ENCODE measurements at regions not wholly inside any gene's neighbourhood (a gene's known extent, or its start where the extent isn't known, plus 50 kb on each side); places are given as distances from the start of the nearest gene placed in this dataset.

GRCh38 chr1:4596486-4596885, 57.9 kb upstream of the AJAP1 start:
- FAIRE-seq (no peak), DNase-seq (ENCODE audit: low read depth) (no peak)
- Mint-ChIP-seq H3K27ac (ENCODE audit: unreplicated experiment) (no peak overlapping the region), H3K27me3 (ENCODE audit: low read depth, unreplicated experiment) (peaks cover 29% of the 10 kb centered on the region), H3K4me3 (ENCODE audit: unreplicated experiment) (no peak overlapping the region), H3K9me3 (ENCODE audit: unreplicated experiment) (no peaks in the 10 kb centered on the region), H3K36me3 (ENCODE audit: low read depth, unreplicated experiment) (no peaks in the 10 kb centered on the region), H3K4me1 (ENCODE audit: low read depth, unreplicated experiment) (no peaks in the 10 kb centered on the region)
- H3K36me3 ChIP-seq (ENCODE audit: insufficient read depth, low read length) = no peaks in the 10 kb centered on the region
- no peaks in the 10 kb centered on the region for H3K27me3 ChIP-seq (ENCODE audit: insufficient read depth, low read length)
- H3K4me1 ChIP-seq (ENCODE audit: insufficient read depth, low read length) = no peaks in the 10 kb centered on the region
- no peak overlapping the region for H3K27ac ChIP-seq (ENCODE audit: low read depth, low read length)
- TF ChIP-seq EZH2 (IDR thresholded peaks at IDR 0.05; ENCODE audit: insufficient read depth, low read length) (no peak), CTCF (IDR thresholded peaks at IDR 0.05; ENCODE audit: insufficient read depth, low read depth, low read length) (no peak)
- no peak overlapping the region for H3K4me2 ChIP-seq (ENCODE audit: low read length)
- peaks cover 5% of the 10 kb centered on the region for H3K9me3 ChIP-seq (ENCODE audit: insufficient read depth, low read depth, low read length)
- H3K79me2 ChIP-seq (ENCODE audit: insufficient read depth, low read length) = no peaks in the 10 kb centered on the region
- no peaks in the 10 kb centered on the region for H4K20me1 ChIP-seq (ENCODE audit: insufficient read depth, low read length)
- no peak overlapping the region for H2AFZ ChIP-seq (ENCODE audit: low read depth, low read length)
- H3K4me3 ChIP-seq (ENCODE audit: insufficient read depth, low read depth, low read length) = no peak overlapping the region
- H3K9ac ChIP-seq (ENCODE audit: low read length) = no peak overlapping the region

GRCh38 chr1:4597020-4597419, 57.4 kb upstream of the AJAP1 start:
- no peaks in the 10 kb centered on the region for H3K4me1 ChIP-seq (ENCODE audit: insufficient read depth, low read length)
- no peak overlapping the region for H3K27ac Mint-ChIP-seq (ENCODE audit: unreplicated experiment)
- peaks cover 5% of the 10 kb centered on the region for H3K9me3 ChIP-seq (ENCODE audit: insufficient read depth, low read depth, low read length)
- no peak for FAIRE-seq
- no peaks in the 10 kb centered on the region for H3K79me2 ChIP-seq (ENCODE audit: insufficient read depth, low read length)
- H3K9me3 Mint-ChIP-seq (ENCODE audit: unreplicated experiment) = no peaks in the 10 kb centered on the region
- no peaks in the 10 kb centered on the region for H3K4me1 Mint-ChIP-seq (ENCODE audit: low read depth, unreplicated experiment)
- H3K27me3 Mint-ChIP-seq (ENCODE audit: low read depth, unreplicated experiment) = peaks cover 29% of the 10 kb centered on the region
- H3K27ac ChIP-seq (ENCODE audit: low read depth, low read length) = no peak overlapping the region
- H3K9ac ChIP-seq (ENCODE audit: low read length) = no peak overlapping the region
- H2AFZ ChIP-seq (ENCODE audit: low read depth, low read length) = no peak overlapping the region
- TF ChIP-seq EZH2 (IDR thresholded peaks at IDR 0.05; ENCODE audit: insufficient read depth, low read length) (no peak), CTCF (IDR thresholded peaks at IDR 0.05; ENCODE audit: insufficient read depth, low read depth, low read length) (no peak)
- no peak overlapping the region for H3K4me3 ChIP-seq (ENCODE audit: insufficient read depth, low read depth, low read length)
- H3K4me3 Mint-ChIP-seq (ENCODE audit: unreplicated experiment) = no peak overlapping the region
- H3K36me3 ChIP-seq (ENCODE audit: insufficient read depth, low read length) = no peaks in the 10 kb centered on the region
- no peak for DNase-seq (ENCODE audit: low read depth)
- H3K27me3 ChIP-seq (ENCODE audit: insufficient read depth, low read length) = no peaks in the 10 kb centered on the region
- no peak overlapping the region for H3K4me2 ChIP-seq (ENCODE audit: low read length)
- H3K36me3 Mint-ChIP-seq (ENCODE audit: low read depth, unreplicated experiment) = no peaks in the 10 kb centered on the region
- H4K20me1 ChIP-seq (ENCODE audit: insufficient read depth, low read length) = no peaks in the 10 kb centered on the region

GRCh38 chr1:4598561-4598960, 55.8 kb upstream of the AJAP1 start:
- Histone ChIP-seq H3K9ac (ENCODE audit: low read length) (no peak overlapping the region), H3K4me1 (ENCODE audit: insufficient read depth, low read length) (no peaks in the 10 kb centered on the region), H3K36me3 (ENCODE audit: insufficient read depth, low read length) (no peaks in the 10 kb centered on the region), H3K27ac (ENCODE audit: low read depth, low read length) (no peak overlapping the region), H3K79me2 (ENCODE audit: insufficient read depth, low read length) (no peaks in the 10 kb centered on the region), H4K20me1 (ENCODE audit: insufficient read depth, low read length) (no peaks in the 10 kb centered on the region), H3K4me2 (ENCODE audit: low read length) (no peak overlapping the region), H2AFZ (ENCODE audit: low read depth, low read length) (no peak overlapping the region), H3K4me3 (ENCODE audit: insufficient read depth, low read depth, low read length) (no peak overlapping the region), H3K27me3 (ENCODE audit: insufficient read depth, low read length) (no peaks in the 10 kb centered on the region), H3K9me3 (ENCODE audit: insufficient read depth, low read depth, low read length) (peaks cover 5% of the 10 kb centered on the region)
- Mint-ChIP-seq H3K4me3 (ENCODE audit: unreplicated experiment) (no peak overlapping the region), H3K27ac (ENCODE audit: unreplicated experiment) (no peak overlapping the region), H3K4me1 (ENCODE audit: low read depth, unreplicated experiment) (no peaks in the 10 kb centered on the region), H3K9me3 (ENCODE audit: unreplicated experiment) (no peaks in the 10 kb centered on the region), H3K27me3 (ENCODE audit: low read depth, unreplicated experiment) (peaks cover 19% of the 10 kb centered on the region), H3K36me3 (ENCODE audit: low read depth, unreplicated experiment) (no peaks in the 10 kb centered on the region)
- no peak for FAIRE-seq
- DNase-seq (ENCODE audit: low read depth) = no peak
- TF ChIP-seq EZH2 (IDR thresholded peaks at IDR 0.05; ENCODE audit: insufficient read depth, low read length) = no peak
- no peak for TF ChIP-seq CTCF (IDR thresholded peaks at IDR 0.05; ENCODE audit: insufficient read depth, low read depth, low read length)
